NCI-H524 (cell line): ENCODE measurements at regions not wholly inside any gene's neighbourhood (a gene's known extent, or its start where the extent isn't known, plus 50 kb on each side); places are given as distances from the start of the nearest gene placed in this dataset.
"Not testable (repeated sequence)": the region's sequence is repeated elsewhere in the genome, so short reads cannot be mapped to it uniquely, and the experiment has no call there.

ENCODE experiments used
- DNase-seq, 2 experiments: peaks; one replicate each; lab custom pipeline; 2025; lab: John Stamatoyannopoulos, UW

DNA sequence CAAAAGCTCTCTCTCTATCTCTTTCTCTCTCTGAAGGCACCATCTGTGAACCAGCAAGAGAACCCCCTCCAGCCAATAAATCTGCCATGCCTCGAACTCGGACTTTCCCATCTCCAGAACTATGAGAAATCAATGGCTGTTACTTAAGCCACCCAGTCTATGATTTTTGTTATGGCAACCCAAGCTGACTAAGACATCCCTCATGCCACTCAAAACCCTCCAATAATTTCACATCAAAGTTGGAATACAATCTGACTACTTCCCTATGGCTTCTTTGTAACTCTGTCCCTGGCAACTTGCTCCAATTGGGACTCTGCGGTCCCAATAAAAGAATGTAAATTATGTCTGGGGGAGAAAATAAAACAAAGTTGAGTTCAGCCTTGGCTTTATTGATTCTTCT, 265.7 kb downstream of the SHOX start:
- DNase-seq = no peak

DNA sequence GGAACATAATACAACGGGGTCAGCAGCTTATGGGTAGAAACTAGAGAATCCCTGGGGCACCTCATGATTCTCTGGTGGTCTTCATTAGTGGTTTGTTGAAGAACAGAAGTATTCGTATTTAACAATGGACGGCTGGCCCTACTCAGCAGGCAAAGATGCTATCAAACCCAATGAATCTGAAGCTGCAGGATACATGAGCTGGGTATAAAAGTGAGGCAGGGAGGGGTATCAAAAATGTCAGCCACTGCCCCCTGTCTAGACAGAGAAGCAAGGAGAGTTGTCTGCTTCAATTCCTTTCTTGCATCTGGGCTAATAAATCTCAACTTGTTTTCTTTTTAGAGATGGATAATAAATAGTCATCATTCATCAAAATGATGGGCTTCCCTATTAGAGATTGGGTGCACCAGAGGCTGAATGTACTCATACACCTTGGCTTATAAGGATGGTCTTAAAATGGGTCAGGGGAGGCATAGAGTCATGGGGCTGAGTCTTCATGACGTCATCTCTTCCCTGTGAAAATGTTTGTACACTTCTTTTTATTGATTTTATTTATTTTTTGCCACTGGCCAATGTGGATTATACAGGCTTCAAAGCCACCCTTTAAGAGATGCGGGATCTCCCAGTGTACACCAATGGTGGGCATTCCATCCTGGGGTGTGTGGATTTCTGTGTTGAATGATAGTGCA, 259.5 kb downstream of the SHOX start:
- no peak for DNase-seq

DNA sequence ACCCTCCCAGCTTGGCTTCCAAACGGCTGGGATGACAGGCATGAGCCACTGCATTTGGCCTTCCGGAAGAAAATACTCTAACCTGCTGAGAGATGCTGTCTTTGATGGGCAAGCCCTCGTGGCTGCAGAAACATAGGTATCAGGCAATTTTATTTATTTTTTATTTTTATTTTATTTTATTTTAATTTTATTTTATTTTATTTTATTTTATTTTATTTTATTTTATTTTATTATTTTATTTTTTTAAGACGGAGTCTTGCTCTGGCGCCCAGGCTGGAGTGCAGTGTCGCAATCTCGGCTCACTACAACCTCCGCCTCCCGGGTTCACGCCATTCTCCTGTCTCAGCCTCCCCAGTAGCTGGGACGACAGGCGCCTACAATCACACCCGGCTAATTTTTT, 257.1 kb downstream of the SHOX start:
- DNase-seq = not testable (repeated sequence)

DNA sequence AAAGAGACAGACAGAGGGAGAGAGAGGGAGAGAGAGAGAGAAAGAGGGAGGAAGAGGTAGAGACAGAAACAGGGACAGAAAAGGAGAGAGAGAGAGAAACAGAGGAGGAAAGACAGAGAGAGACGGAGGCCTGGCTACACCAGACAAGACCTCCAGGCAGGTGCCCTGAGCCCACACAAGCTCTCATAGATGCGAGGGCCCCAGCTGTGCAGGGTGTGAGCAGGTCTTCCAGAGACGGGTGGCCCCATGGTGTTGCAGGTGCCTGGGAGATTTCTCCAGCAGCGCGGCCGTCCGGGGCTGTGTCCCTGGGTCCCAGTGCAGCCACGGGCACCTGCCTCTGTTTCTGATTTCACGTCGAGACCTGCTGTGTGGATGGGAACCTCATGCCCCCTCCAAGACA, 253.0 kb downstream of the SHOX start:
- DNase-seq = no peak

DNA sequence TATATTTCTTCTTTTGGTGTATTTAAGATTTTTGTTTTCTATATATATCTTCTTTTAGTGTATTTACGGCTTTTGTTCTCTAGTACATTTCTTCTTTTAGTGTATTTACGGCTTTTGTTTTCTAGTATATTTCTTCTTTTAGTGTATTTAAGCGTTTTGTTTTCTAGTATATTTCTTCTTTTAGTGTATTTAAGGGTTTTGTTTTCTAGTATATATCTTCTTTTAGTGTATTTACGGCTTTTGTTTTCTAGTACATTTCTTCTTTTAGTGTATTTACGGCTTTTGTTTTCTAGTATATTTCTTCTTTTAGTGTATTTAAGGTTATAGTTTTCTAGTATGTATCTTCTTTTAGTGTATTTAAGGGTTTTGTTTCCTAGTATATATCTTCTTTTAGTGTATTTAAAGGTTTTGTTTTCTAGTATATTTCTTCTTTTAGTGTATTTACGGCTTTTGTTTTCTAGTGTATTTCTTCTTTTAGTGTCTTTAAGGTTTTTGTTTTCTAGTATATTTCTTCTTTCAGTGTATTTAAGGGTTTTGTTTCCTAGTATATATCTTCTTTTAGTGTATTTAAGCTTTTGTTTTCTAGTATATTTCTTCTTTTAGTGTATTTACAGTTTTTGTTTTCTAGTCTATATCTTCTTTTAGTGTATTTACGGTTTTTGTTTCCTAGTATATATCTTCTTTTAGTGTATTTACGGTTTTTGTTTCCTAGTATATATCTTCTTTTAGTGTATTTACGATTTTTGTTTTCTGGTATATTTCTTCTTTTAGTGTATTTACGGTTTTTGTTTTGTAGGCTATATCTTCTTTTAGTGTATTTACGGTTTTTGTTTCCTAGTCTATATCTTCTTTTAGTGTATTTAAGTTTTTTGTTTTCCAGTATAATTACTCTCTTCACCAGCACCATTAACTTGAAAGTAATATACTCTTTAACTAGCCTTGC, 249.4 kb downstream of the SHOX start:
- not testable (repeated sequence) for DNase-seq

DNA sequence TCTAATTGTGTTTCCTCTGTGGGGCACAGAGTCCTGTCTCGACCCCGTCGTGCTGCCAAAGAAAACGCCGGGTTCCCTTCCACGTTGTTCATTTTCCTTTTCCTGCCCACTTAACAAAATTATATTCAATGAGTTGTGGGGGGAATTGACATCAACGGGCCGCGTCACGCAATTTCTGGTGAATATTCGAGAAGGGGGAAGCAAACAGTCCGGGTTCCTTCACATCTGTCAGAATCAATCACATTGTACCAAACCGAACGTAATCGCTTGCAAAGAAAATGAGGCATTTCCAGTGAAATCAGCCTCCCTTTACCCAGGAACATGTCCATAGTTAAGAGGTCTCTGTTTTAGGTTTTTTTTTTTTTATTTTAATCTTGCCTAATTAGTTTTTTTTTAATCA, 243.5 kb downstream of the SHOX start:
- no peak for DNase-seq

DNA sequence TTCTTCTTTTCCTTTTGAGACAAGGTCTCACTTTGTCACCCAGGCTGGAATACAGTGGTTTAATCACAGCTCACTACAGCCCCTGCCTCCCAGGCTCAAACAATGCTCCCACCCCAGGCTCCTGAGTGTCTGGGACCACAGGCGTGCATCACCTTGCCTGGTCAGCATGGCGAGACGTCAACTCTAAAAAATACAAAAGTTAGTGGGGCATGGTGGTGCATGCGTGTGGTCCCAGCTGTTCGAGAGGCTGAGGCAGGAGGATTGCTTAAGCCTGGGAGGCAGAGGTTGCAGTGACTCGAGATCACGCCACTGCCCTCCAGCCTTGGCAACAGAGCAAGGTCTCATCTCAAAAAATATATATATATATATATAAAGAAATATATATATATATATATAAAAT, 242.4 kb downstream of the SHOX start:
- no peak for DNase-seq

DNA sequence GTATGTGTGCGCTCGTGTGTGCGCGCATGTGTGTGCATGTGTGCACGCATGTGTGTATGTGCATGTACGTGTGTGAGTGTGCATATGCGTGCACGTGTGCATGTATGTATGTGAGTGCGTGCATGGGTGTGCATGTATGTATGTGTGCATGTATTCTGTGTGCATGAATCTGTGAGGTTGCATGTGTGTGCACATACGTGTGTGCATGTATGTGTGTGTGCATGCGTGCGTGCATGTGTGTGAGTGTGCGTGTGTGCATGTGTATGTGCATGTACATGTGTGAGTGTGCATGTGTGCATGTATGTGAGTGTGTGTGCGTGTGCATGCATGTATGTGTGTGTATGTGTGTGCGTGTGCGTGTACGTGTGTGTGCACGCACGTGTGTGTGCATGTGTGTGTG, 241.5 kb downstream of the SHOX start:
- DNase-seq = no peak

DNA sequence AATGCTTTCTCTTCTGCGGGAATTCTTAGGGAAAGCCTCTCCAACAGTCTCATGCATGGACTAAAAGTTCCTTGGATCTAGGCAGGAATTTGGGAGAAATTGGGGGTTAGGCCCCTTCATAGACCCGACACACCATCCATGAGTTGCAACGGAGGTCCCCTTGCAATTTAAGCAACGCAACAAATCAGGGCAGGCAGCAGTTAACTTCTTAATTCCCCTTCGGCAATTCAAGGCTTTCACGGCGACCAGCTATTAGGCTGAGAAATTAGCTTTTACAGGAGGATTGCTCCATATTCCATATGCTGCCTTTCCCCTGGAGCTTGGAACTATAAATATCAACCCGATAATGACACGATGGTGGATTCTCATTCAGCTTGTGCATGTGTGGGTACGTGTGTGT, 241.0 kb downstream of the SHOX start:
- no peak for DNase-seq

DNA sequence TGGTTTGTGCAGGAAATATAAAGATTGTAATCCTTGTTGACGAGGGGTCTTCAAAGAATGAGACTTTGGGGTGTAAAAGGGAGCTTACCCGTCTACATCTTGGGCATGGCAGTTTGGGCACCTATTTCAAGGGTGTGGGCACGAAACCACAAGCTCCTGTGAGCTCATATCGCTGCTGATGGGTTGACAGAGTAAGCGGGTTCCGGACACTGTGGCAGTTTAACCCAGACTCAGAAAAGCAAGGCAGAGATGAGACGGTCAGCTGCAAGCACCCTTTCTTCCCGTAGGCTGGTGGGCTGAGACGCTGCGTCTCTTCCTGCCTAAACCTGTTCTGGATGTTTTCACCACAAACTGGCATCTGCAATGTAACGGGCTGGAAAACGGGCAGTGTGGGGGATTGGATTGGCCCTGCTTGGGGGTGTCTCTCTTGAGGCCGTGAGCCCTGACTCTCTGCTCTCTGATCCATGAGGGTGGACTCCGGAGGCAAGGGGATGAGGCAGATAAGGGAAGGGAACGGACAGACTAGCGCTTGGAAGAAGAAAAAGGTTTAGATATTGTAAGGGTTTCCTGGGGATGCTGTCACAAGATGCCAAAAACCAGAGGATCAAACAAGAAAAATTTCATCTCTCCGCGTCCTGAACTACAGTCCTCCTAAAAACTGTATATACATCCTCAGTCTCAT, 237.5 kb downstream of the SHOX start:
- DNase-seq = no peak

DNA sequence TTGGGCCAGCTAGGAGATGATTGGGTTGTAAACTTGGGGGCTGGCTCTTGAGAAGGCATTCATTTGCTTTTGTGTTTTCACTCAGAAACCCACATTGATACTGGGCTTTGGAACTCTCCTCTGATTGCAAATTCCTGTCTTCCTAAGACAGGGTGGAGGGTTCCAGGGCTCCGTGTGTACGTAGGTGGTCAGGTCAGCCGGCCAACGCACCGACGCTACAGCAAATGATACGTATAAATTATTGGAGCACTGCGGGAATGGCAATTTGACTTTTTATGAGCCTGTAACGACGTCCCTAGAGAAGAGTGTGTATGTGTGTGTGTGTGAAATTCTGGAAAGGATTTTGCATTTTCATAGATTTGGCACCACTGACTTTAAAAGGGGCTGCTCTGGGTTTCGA, 236.9 kb downstream of the SHOX start:
- DNase-seq = no peak

DNA sequence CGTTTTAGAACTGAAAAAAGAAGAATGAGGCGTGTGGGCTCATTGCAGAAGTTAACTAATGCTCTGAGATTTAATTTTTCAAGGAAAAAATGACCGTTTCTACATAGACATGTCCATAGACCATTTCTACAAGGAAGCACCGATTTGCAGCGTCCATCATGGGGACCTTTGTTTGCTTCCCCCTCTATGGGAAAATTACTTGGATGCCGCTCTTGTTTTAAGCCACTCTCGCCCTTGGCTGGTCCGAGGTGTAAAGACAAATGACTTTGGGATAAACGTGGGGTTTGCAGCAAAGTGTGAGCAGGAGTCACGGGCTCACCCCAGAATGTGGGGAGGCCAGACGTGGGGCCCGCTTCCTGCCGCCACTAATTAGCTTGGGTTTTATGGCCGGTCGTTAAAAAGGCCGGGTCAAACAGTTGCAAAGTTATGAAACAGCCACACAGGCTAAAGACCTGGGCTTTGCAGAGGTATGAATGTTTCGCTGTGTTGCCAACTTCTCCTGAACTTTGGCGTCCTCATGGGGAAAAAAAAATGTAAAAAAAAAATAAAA, 235.9 kb downstream of the SHOX start:
- DNase-seq = no peak

DNA sequence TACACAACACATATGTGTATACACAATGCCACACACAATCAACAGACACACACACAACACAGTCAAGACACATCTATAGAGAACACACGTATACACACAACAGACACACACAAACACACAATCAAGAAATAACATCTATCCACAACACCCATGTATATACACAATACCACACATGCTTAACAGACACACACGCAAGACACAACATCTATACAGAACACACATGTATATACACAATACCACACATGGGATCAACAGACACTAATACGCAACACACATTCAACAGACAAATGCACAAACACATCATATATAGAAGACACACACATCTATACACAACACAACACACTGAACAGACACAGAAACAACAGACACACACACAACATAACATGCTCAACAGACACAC, 234.8 kb downstream of the SHOX start:
- no peak for DNase-seq

DNA sequence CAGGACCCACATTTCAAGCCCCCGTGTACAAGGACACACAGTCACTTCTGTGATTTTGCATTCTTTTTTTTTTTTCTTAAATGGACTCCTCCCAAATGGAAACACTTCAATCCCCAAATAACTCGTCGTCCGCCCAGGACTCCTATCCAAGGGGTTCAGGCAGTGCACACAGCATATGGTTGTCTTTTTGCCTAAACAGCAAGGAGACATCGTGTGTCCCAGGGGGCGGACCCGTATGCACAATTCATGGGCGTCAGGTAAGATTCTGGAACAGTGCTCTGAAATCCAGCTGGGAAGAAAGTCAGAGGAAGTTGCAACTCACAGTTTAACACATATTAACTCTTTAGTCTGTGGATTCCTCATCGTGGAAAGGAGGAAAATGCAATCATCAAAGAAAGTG, 231.3 kb downstream of the SHOX start:
- DNase-seq = no peak

DNA sequence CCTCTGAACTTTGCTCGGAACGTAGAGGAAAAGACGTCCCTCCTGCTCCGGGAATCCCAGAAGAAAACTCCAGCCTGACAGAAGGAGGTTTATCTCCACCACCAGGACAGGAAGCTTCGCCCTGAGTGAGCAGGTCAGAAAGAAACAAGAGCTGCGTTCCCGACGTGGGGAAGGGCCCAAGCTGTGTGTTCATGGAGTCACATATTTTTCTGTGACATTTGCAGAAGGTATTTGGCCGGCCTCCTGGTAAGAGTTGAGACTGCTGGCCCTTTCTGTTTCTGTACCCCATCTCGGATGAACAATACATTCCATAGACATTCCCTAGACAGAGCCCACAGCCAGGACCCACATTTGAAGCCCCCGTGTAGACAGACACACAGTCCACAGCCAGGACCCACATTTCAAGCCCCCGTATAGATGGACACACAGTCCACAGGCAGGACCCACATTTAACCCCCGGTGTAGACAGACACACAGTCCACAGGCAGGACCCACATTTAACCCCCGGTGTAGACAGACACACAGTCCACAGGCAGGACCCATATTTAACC, 230.8 kb downstream of the SHOX start:
- no peak for DNase-seq

DNA sequence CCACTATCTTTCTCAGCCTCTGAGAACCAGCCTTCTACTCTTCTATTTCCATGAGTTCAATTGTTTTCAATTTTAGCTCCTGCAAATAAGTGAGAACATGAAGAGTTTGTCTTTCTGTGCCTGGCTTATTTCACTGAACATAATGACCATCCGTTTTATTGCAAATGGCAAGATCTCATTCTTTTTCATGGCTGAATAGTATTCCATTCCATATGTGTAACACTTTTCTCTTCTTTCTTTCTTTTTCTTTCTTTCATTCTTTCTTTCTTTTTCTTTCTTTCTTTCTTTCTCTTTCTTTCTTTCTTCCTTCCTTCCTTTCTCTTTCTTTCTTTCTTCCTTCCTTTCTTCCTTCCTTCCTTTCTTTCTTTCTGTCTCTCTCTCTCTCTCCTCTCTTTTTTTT, 228.7 kb downstream of the SHOX start:
- DNase-seq = no peak

DNA sequence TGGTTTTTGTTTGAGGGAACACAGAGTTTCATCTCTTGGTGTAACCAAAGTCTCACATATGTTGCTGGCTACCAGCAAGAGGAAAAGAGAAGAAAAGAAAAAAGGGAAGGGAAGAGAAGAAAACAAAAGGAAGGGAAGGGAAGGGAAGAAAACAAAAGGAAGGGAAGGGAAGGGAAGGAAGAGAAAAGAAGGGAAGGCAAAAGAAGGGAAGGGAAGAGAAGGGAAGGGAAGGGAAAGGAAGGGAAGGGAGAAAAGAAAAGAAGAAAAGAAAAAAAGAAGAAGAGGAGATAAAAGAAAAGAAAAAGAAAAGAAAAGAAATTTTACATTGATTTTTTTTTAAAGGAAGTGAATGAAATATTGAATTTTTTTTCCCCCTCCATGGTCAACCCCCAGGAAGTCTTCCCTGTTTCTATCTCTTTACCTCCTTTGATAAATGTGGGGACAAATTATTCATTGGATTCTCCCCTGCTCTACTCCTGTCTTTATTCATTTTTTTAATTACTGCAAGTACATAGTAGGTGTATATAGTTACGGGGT, 228.0 kb downstream of the SHOX start:
- DNase-seq = no peak

DNA sequence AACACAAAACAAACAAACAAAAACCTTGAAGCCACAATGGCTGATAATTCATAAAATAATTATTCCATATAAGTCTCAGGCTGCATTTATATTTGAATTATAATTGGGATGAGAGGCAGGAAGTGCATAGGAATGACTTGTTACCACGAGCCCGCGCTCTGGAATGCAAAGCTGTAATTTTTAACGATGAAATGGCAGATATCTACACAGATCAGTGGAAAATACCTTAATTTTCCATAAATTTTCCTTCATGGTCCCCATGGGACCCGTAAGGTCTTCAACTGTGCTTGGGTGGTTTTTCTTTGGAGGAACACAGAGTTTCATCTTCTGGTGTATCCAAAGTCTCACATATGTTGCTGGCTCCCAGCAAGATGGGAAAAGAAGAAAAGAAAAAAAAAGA, 226.8 kb downstream of the SHOX start:
- DNase-seq = no peak

DNA sequence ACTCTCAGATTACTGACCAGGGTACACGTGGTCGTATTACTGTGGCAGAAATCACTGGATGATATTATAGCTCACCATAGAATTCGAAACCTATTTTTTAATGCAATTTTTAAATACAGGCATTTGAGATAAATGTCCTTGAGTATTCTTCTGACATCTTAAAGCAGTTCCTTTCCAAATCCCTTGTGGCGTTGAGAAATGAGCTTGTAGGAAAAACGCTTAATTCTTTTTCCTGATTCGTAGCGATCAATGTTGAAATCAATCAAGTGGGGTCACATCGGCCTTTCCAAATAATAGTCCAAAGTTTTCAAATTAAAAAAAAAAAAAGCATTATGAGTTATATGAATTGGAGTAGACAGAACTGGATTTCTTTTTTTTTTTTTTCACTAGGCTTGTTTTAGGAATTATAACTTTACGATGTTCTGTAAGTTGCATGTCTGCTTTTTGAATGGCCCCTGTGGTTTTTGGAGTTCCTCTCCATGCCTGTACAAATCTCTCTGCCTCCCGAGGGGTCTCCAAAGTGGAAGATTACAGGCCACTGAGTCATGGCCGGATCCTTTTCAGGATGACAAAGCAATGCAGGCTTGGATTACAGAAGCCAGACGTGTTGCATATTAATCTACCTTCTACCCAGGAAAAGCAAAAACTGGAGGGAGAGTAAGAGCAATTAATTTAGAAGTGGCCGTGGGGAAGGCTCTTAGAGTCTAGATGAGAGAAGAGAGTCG, 226.1 kb downstream of the SHOX start:
- DNase-seq = no peak

DNA sequence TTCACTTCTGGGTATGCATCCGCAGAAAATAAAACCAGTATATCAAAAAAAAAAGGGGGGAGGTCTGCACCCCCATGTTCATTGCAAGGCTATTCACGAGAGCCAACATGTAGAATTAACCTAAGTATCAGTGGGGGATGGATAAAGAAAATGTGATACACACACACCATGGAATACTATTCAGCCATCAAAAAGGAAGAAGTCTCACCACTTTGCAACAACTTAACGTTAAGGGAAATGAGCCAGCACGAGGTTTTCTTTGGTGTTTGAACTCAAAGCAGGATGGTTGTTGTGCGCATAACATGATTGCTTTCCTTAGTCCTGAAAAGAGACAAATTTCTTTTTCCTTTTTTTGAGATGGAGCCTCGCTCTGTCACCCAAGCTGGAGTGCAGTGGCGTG, 222.7 kb downstream of the SHOX start:
- DNase-seq = no peak

DNA sequence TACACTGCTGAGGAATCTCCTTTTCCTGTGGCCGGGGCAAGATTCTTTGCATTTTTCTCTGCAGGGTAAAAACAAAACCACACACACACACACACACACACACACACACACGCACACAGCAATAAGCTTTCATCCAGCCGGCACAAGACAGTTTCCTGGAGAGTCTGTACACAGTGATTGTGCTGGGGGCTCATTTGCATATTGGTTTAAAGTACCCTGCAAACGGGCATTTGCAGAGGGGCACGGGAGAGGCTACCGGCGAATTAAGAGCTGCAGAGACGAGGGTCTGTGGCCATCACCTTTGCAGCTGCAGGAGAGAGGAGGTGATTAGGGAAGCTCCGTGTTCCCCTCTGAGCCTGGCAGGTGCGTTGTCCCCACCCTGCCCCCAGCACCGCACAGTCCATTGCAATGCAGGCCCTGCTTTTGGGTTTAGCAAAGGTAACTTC, 219.9 kb downstream of the SHOX start:
- no peak for DNase-seq
